HG02759 (cell line): ENCODE measurements at regions not wholly inside any gene's neighbourhood (a gene's known extent, or its start where the extent isn't known, plus 50 kb on each side); places are given as distances from the start of the nearest gene placed in this dataset.
"Not testable (repeated sequence)": the region's sequence is repeated elsewhere in the genome, so short reads cannot be mapped to it uniquely, and the experiment has no call there.

Experiments used
- ATAC-seq: cut with Tn5 transposase; IDR thresholded peaks from one replicate; pipeline ENCODE4 v1.9.1; 2021; ENCODE audit warnings: mild to moderate bottlenecking, moderate library complexity; ENCODE audit not compliant: unreplicated experiment

- no peak for ATAC-seq
Observed at GRCh38 chr12:79993106-79993862, 58.4 kb upstream of the PPP1R12A start.

GRCh38 chr12:79991586-79991985 is 56.7 kb upstream of the PPP1R12A start:
- ATAC-seq = no peak

GRCh38 chr12:79990509-79991338 is 55.8 kb upstream of the PPP1R12A start:
- ATAC-seq = not testable (repeated sequence)

- no peak for ATAC-seq
Observed at GRCh38 chr12:79988368-79988767, 53.5 kb upstream of the PPP1R12A start.

GRCh38 chr12:79987731-79988130 is 52.8 kb upstream of the PPP1R12A start:
- no peak for ATAC-seq
